HFF-Myc (cell line): ENCODE measurements at regions not wholly inside any gene's neighbourhood (a gene's known extent, or its start where the extent isn't known, plus 50 kb on each side); places are given as distances from the start of the nearest gene placed in this dataset.
"Not testable (repeated sequence)": the region's sequence is repeated elsewhere in the genome, so short reads cannot be mapped to it uniquely, and the experiment has no call there.

ENCODE experiments used
- DNase-seq: peaks from one replicate; pipeline ENCODE4 v3.0.0-alpha.2; 2011; ENCODE audit warnings: low read depth; ENCODE audit errors: extremely low read depth
- H3K4me3 ChIP-seq: replicated peaks from 2 replicates; pipeline ENCODE4 v1.5.1; 2011; ENCODE audit warnings: low read depth, mild to moderate bottlenecking, control low read depth, low read length
- CTCF ChIP-seq: IDR thresholded peaks from 2 replicates; pipeline ENCODE4 v1.5.1; 2012; ENCODE audit warnings: mild to moderate bottlenecking, low read depth, low read length, control low read depth; ENCODE audit errors: missing control alignments

GRCh38 chr12:31797230-31797872, 68.5 kb upstream of the AMN1 start:
- no peak for TF ChIP-seq CTCF
- DNase-seq: no peak
- H3K4me3 ChIP-seq: no peak overlapping the region

- no peak for TF ChIP-seq CTCF
Observed at GRCh38 chr12:31796270-31796951, 67.6 kb upstream of the AMN1 start.

GRCh38 chr12:31794745-31795144, 65.9 kb upstream of the AMN1 start:
- H3K4me3 ChIP-seq: no peak overlapping the region
- no peak for TF ChIP-seq CTCF
- DNase-seq: no peak

More at GRCh38 chr12:31796270-31796951, 67.6 kb upstream of the AMN1 start:
- no peak overlapping the region for H3K4me3 ChIP-seq
- DNase-seq: no peak

- H3K4me3 ChIP-seq, DNase-seq: not testable (repeated sequence)
Observed at GRCh38 chr12:31791265-31791664, 62.4 kb upstream of the AMN1 start.

- no peak for TF ChIP-seq CTCF
- DNase-seq: no peak
- H3K4me3 ChIP-seq: no peak overlapping the region
Observed at GRCh38 chr12:31790759-31791158, 61.9 kb upstream of the AMN1 start.

- TF ChIP-seq CTCF: no peak
- no peak overlapping the region for H3K4me3 ChIP-seq
- DNase-seq: no peak
Observed at GRCh38 chr12:31785318-31785717, 56.5 kb upstream of the AMN1 start.

- no peak for TF ChIP-seq CTCF
- H3K4me3 ChIP-seq: no peak overlapping the region
- DNase-seq: peak; percentile 57
Observed at GRCh38 chr12:31783996-31784645, 55.3 kb upstream of the AMN1 start.
